ENCODE measurements at regions not wholly inside any gene's neighbourhood (a gene's known extent, or its start where the extent isn't known, plus 50 kb on each side); places are given as distances from the start of the nearest gene placed in this dataset.

- Histone ChIP-seq H3K23ac (ENCODE audit: low read length) (no peak overlapping the region), H2AK5ac (ENCODE audit: low read length) (no peak overlapping the region), H3K4me1 (ENCODE audit: control insufficient read depth in 1 of 2, insufficient read depth in 2 of 2, low read length in 2 of 2) (peaks cover 0 to 8% of the 10 kb centered on the region in 2 experiments), H3K18ac (ENCODE audit: low read length) (no peak overlapping the region), H3K36me3 (ENCODE audit: control insufficient read depth in 1 of 2, insufficient read depth in 2 of 2, low read length in 2 of 2) (no peaks in the 10 kb centered on the region), H4K91ac (ENCODE audit: low read depth, low read length) (no peak overlapping the region), H3K9me3 (ENCODE audit: insufficient read depth, low read depth, low read length) (no peaks in the 10 kb centered on the region), H2BK120ac (ENCODE audit: insufficient read depth, low read length, poor library complexity) (no peak overlapping the region), H4K8ac (ENCODE audit: low read depth, low read length) (no peak overlapping the region), H3K79me1 (ENCODE audit: low read length) (peaks cover 6% of the 10 kb centered on the region), H3K14ac (ENCODE audit: low read length) (no peak overlapping the region), H4K12ac (ENCODE audit: low read depth, low read length) (no peak overlapping the region), H2BK12ac (ENCODE audit: low read length) (no peak overlapping the region), H2AFZ (ENCODE audit: insufficient read depth, low read length, poor library complexity) (no peak overlapping the region), H3K9ac (ENCODE audit: low read length) (no peak overlapping the region), H3K27me3 (ENCODE audit: insufficient read depth, low read length) (no peaks in the 10 kb centered on the region), H3K4me2 (ENCODE audit: low read length) (no peak overlapping the region), H3K79me2 (ENCODE audit: control insufficient read depth, insufficient read depth, low read length, poor library complexity) (no peaks in the 10 kb centered on the region), H3K4ac (ENCODE audit: low read depth, low read length) (no peak overlapping the region), H2BK5ac (ENCODE audit: low read depth, low read length, poor library complexity) (no peak overlapping the region), H3K27ac (ENCODE audit: low read depth, low read length) (no peak overlapping the region), H3K4me3 (ENCODE audit: low read depth, low read length) (no peak overlapping the region)
- DNase-seq = peak in 1 of 2 donors; percentile 49
- WGBS (ENCODE audit: extremely low coverage, insufficient coverage, insufficient read length) = no CpG with 5 or more reads among the region's 8 CpGs
These were observed 305.1 kb downstream of the MAP2K6 start for GRCh38 chr17:69719474-69720048.

GRCh38 chr17:69722518-69722917 lies 308.0 kb downstream of the MAP2K6 start:
- Histone ChIP-seq H4K91ac (ENCODE audit: low read depth, low read length) (no peak overlapping the region), H3K9ac (ENCODE audit: low read length) (no peak overlapping the region), H2AK5ac (ENCODE audit: low read length) (no peak overlapping the region), H4K12ac (ENCODE audit: low read depth, low read length) (no peak overlapping the region), H3K79me2 (ENCODE audit: control insufficient read depth, insufficient read depth, low read length, poor library complexity) (peaks cover 1% of the 10 kb centered on the region), H3K14ac (ENCODE audit: low read length) (no peak overlapping the region), H3K23ac (ENCODE audit: low read length) (no peak overlapping the region), H3K27ac (ENCODE audit: low read depth, low read length) (no peak overlapping the region), H3K4me2 (ENCODE audit: low read length) (no peak overlapping the region), H2BK5ac (ENCODE audit: low read depth, low read length, poor library complexity) (no peak overlapping the region), H3K4me1 (ENCODE audit: control insufficient read depth in 1 of 2, insufficient read depth in 2 of 2, low read length in 2 of 2) (no peaks in the 10 kb centered on the region), H3K4ac (ENCODE audit: low read depth, low read length) (no peak overlapping the region), H3K18ac (ENCODE audit: low read length) (no peak overlapping the region), H3K4me3 (ENCODE audit: low read depth, low read length) (no peak overlapping the region), H2AFZ (ENCODE audit: insufficient read depth, low read length, poor library complexity) (no peak overlapping the region), H2BK120ac (ENCODE audit: insufficient read depth, low read length, poor library complexity) (no peak overlapping the region), H3K9me3 (ENCODE audit: insufficient read depth, low read depth, low read length) (no peaks in the 10 kb centered on the region), H2BK12ac (ENCODE audit: low read length) (no peak overlapping the region), H3K36me3 (ENCODE audit: control insufficient read depth in 1 of 2, insufficient read depth in 2 of 2, low read length in 2 of 2) (no peaks in the 10 kb centered on the region), H3K79me1 (ENCODE audit: low read length) (peaks cover 2% of the 10 kb centered on the region), H3K27me3 (ENCODE audit: insufficient read depth, low read length) (no peaks in the 10 kb centered on the region), H4K8ac (ENCODE audit: low read depth, low read length) (no peak overlapping the region)
- no CpG with 5 or more reads among the region's 2 CpGs for WGBS (ENCODE audit: extremely low coverage, insufficient coverage, insufficient read length)
- no peak for DNase-seq

GRCh38 chr17:69723316-69723715 lies 308.8 kb downstream of the MAP2K6 start:
- Histone ChIP-seq H4K8ac (ENCODE audit: low read depth, low read length) (no peak overlapping the region), H3K4ac (ENCODE audit: low read depth, low read length) (no peak overlapping the region), H2BK120ac (ENCODE audit: insufficient read depth, low read length, poor library complexity) (no peak overlapping the region), H2AK5ac (ENCODE audit: low read length) (no peak overlapping the region), H3K9me3 (ENCODE audit: insufficient read depth, low read depth, low read length) (no peaks in the 10 kb centered on the region), H2AFZ (ENCODE audit: insufficient read depth, low read length, poor library complexity) (no peak overlapping the region), H3K4me2 (ENCODE audit: low read length) (no peak overlapping the region), H3K36me3 (ENCODE audit: control insufficient read depth in 1 of 2, insufficient read depth in 2 of 2, low read length in 2 of 2) (no peaks in the 10 kb centered on the region), H3K23ac (ENCODE audit: low read length) (no peak overlapping the region), H3K27ac (ENCODE audit: low read depth, low read length) (no peak overlapping the region), H4K12ac (ENCODE audit: low read depth, low read length) (no peak overlapping the region), H3K9ac (ENCODE audit: low read length) (peak overlapping the region; percentile 61), H3K79me1 (ENCODE audit: low read length) (peaks cover 2% of the 10 kb centered on the region), H3K18ac (ENCODE audit: low read length) (no peak overlapping the region), H3K27me3 (ENCODE audit: insufficient read depth, low read length) (no peaks in the 10 kb centered on the region), H2BK5ac (ENCODE audit: low read depth, low read length, poor library complexity) (no peak overlapping the region), H3K4me3 (ENCODE audit: low read depth, low read length) (no peak overlapping the region), H3K79me2 (ENCODE audit: control insufficient read depth, insufficient read depth, low read length, poor library complexity) (peaks cover 1% of the 10 kb centered on the region), H3K14ac (ENCODE audit: low read length) (no peak overlapping the region), H2BK12ac (ENCODE audit: low read length) (peak overlapping the region; percentile 43), H4K91ac (ENCODE audit: low read depth, low read length) (no peak overlapping the region), H3K4me1 (ENCODE audit: control insufficient read depth in 1 of 2, insufficient read depth in 2 of 2, low read length in 2 of 2) (no peaks in the 10 kb centered on the region)
- WGBS (ENCODE audit: extremely low coverage, insufficient coverage, insufficient read length) = no CpG with 5 or more reads among the region's 3 CpGs
- DNase-seq = no peak

GRCh38 chr17:69723741-69724140 lies 309.2 kb downstream of the MAP2K6 start:
- Histone ChIP-seq H3K27ac (ENCODE audit: low read depth, low read length) (no peak overlapping the region), H2BK12ac (ENCODE audit: low read length) (no peak overlapping the region), H3K79me2 (ENCODE audit: control insufficient read depth, insufficient read depth, low read length, poor library complexity) (peaks cover 1% of the 10 kb centered on the region), H3K4me2 (ENCODE audit: low read length) (no peak overlapping the region), H2AFZ (ENCODE audit: insufficient read depth, low read length, poor library complexity) (no peak overlapping the region), H3K4me1 (ENCODE audit: control insufficient read depth in 1 of 2, insufficient read depth in 2 of 2, low read length in 2 of 2) (no peaks in the 10 kb centered on the region), H3K36me3 (ENCODE audit: control insufficient read depth in 1 of 2, insufficient read depth in 2 of 2, low read length in 2 of 2) (no peaks in the 10 kb centered on the region), H4K91ac (ENCODE audit: low read depth, low read length) (no peak overlapping the region), H3K23ac (ENCODE audit: low read length) (no peak overlapping the region), H2BK5ac (ENCODE audit: low read depth, low read length, poor library complexity) (no peak overlapping the region), H3K18ac (ENCODE audit: low read length) (no peak overlapping the region), H3K79me1 (ENCODE audit: low read length) (peaks cover 2% of the 10 kb centered on the region), H4K12ac (ENCODE audit: low read depth, low read length) (no peak overlapping the region), H3K4me3 (ENCODE audit: low read depth, low read length) (no peak overlapping the region), H3K27me3 (ENCODE audit: insufficient read depth, low read length) (no peaks in the 10 kb centered on the region), H3K9ac (ENCODE audit: low read length) (no peak overlapping the region), H3K9me3 (ENCODE audit: insufficient read depth, low read depth, low read length) (no peaks in the 10 kb centered on the region), H4K8ac (ENCODE audit: low read depth, low read length) (no peak overlapping the region), H3K4ac (ENCODE audit: low read depth, low read length) (no peak overlapping the region), H3K14ac (ENCODE audit: low read length) (no peak overlapping the region), H2BK120ac (ENCODE audit: insufficient read depth, low read length, poor library complexity) (no peak overlapping the region), H2AK5ac (ENCODE audit: low read length) (no peak overlapping the region)
- DNase-seq = no peak
